AML-193 (cell line): ENCODE measurements at regions not wholly inside any gene's neighbourhood (a gene's known extent, or its start where the extent isn't known, plus 50 kb on each side); places are given as distances from the start of the nearest gene placed in this dataset.
"Not testable (repeated sequence)": the region's sequence is repeated elsewhere in the genome, so short reads cannot be mapped to it uniquely, and the experiment has no call there.

Experiments used
- DNase-seq, 2 experiments: peaks; one replicate each; lab custom pipeline; 2025; lab: John Stamatoyannopoulos, UW

DNA sequence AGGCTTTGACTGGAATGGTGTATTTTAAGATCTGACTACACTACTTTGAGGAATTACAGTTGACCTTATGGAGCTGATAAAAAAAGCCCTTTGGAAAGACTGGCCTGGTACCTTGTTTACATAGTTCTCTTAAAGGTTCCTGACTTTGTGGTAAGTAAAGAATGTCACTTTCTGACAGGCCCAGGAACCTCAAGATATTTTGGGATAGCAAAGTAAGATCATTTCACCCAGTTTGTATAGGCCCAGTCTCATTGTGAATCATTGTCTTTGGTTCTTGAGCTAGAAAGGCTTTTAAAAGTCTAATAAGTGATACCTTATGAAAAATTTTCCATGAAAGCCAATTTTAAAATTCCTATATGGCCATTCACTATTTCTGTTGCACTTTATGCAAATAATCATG, 316.3 kb upstream of the LRRTM4 start:
- DNase-seq = no peak

- no peak for DNase-seq
Observed at GRCh38 chr2:77839102-77839501, 316.9 kb upstream of the LRRTM4 start.

DNA sequence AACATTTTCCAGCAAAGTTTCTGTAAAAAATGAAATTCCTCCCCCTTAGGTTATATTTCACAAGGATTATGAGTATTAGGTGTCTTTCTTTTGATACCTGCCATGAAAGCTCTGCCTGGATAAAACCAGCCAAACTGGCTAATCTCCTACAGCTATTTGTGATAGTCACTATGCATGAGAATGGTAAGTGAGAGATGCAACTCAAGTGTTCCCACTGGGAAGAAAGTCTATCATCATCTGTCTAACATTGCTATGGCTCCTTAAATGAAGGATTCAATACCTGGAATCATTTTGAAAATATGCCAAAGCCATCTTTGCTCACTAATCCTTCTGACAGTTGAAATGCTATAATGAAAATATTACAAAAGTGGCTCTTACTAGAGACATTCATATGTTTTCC, 339.9 kb upstream of the LRRTM4 start:
- DNase-seq = no peak

- no peak for DNase-seq
Observed at GRCh38 chr2:77864426-77864825, 342.2 kb upstream of the LRRTM4 start.

- DNase-seq = no peak
Observed at GRCh38 chr2:77866661-77867060, 344.5 kb upstream of the LRRTM4 start.

DNA sequence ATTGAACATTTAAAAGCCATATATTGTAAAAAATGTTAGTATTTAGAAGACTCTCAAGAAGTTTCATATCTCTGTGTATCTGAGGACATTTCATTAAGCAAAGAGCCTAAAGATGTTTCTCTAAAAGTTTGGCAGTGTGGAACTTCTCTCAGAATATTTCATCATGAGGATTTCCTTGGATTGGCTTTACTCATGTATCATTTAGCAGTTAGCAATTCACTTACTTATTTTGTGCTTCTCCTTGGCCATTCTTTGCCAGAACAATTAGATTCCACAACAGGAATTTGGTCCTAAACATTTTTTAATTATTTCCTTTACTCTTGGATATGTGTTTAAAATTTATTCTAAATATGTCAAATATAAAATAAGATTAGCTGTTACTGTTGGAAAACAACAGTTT, 345.0 kb upstream of the LRRTM4 start:
- DNase-seq = no peak

GRCh38 chr2:77873506-77873905, 351.3 kb upstream of the LRRTM4 start:
- no peak for DNase-seq

- not testable (repeated sequence) for DNase-seq
Observed at GRCh38 chr2:77900211-77900610, 378.0 kb upstream of the LRRTM4 start.

DNA sequence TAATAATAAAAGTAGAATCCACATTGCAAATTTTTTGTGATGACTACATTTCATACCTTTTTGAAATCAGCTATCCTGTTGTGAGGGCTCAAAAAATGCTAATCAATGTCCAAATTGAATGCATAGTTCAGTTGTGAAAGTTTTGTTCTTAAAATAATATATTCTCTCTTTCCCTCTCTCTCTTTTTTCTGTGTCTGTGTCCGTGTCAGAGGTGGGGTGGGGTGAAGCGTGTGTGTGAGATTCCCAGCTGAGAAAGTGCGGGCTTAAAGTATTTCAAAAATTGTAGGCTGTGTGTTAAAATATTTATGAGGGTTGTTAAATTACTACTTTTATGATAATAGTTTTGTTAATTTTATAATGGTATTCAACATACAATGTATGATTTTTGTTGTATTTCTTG, 388.0 kb upstream of the LRRTM4 start:
- DNase-seq = no peak

DNA sequence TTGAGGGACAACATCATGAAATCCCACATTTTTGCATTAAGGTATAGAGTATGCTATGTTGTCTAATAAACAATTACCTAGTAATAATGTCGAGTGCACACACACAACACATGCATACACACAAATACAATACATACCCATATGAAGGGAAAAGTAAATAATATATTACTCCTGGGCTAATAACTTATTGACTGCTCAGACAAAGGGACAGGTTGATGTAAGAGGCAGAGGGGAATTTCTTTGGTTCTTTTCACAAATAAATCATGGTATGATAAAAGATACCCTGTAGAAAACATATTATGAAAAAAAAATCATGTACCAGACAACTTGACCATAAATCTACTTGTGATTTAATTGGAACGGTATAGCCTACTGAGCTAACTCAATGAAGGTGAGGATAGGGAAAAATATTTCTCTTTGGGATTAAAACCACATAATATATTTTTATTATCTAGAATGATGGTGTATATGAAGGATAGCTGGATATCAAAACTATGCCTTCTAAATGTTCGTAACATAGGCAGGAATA, 398.7 kb upstream of the LRRTM4 start:
- no peak for DNase-seq

GRCh38 chr2:77922567-77922966, 400.4 kb upstream of the LRRTM4 start:
- DNase-seq = no peak

GRCh38 chr2:77937366-77937765, 415.2 kb upstream of the LRRTM4 start:
- no peak for DNase-seq

GRCh38 chr2:77938462-77938861, 416.3 kb upstream of the LRRTM4 start:
- DNase-seq = no peak

GRCh38 chr2:77939370-77939769, 417.2 kb upstream of the LRRTM4 start:
- no peak for DNase-seq

- DNase-seq = no peak
Observed at GRCh38 chr2:77939801-77940200, 417.6 kb upstream of the LRRTM4 start.

- no peak for DNase-seq
Observed at GRCh38 chr2:77954931-77955330, 432.8 kb upstream of the LRRTM4 start.

- no peak for DNase-seq
Observed at GRCh38 chr2:77962943-77963342, 440.8 kb upstream of the LRRTM4 start.

DNA sequence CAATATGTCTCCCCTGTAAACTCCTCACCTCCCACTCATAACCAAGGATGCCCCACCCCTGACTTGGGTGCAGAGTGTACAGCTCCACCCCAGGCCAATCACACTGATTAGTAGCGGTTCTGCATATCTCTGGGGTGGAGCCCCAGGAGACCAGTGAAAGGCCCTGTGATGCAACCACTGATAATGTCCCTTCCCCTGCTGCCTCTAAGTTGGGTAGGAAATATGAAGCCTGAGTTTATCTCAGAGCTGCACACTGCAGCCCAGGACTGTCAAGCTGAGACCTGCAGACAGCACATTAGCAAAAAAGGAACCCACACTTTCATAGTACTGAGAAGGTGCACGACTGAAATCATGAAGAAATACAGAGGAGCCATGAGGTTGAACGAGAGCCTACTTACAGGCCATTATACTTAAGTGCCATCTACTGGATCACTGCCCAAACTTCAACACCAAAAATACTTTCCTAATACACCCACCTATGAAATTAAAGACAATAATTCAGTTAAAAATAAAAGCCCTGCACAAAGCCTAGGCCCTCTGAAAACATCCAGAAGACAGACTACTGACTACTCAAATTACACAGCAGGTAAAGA, 455.4 kb upstream of the LRRTM4 start:
- DNase-seq = no peak

GRCh38 chr2:77995161-77995560, 473.0 kb upstream of the LRRTM4 start:
- no peak for DNase-seq

- no peak for DNase-seq
Observed at GRCh38 chr2:77999376-77999775, 477.2 kb upstream of the LRRTM4 start.

GRCh38 chr2:78009289-78009688, 487.1 kb upstream of the LRRTM4 start:
- no peak for DNase-seq

GRCh38 chr2:78011251-78011650, 489.1 kb upstream of the LRRTM4 start:
- DNase-seq = no peak

DNA sequence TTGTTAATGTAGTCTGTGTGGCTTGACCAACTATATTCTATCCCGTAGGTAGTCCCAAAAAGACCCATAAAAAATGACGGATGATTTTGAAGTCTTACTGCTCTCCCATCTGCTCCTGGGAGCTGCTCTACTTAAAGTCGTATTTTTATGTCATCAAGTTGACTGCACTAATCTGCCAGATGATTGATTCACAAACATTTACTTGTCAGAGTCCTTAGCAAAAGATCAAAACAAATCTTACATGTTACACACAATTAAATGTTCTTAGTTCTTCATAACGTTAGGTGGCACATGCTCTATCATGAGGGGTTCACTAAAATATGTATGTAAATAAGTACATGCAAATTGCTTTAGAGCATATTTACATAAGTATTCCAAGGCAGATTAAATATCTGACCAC, 498.3 kb upstream of the LRRTM4 start:
- no peak for DNase-seq

- no peak for DNase-seq
Observed at GRCh38 chr2:78023356-78023755, 501.2 kb upstream of the LRRTM4 start.
